HCT116 (cell line): ENCODE measurements at regions not wholly inside any gene's neighbourhood (a gene's known extent, or its start where the extent isn't known, plus 50 kb on each side); places are given as distances from the start of the nearest gene placed in this dataset.

Source experiments
- ATAC-seq: fragments of 200-7000 bp; cut with Tn5 transposase; 2 replicates; pipeline ENCODE4 v1.9.1; 2020; ENCODE audit warnings: mild to moderate bottlenecking, moderate library complexity
- BruUV-seq: library from RNA; stranded (reverse); fragments of 400-500 nt; replicated peaks from 2 replicates; lab custom pipeline; 2021; lab: Mats Ljungman, UMichigan
- CTCF ChIA-PET: fragments of 300-600 bp; sonication (Branson Sonifier 250); formaldehyde crosslinking; loops from one replicate; lab custom pipeline; 2021; ENCODE audit warnings: antibody characterized with exemption; lab: Charles Lee
- POLR2A ChIA-PET: fragments of 300-600, 350-600 bp; sonication (Branson Sonifier 250); formaldehyde crosslinking; loops from one replicate; lab custom pipeline; 2021; ENCODE audit warnings: antibody characterized with exemption; lab: Charles Lee
- RAD21 ChIA-PET, 2 experiments: fragments of 300-600 bp; sonication (Branson Sonifier 250); formaldehyde crosslinking; loops; one replicate each; lab custom pipeline; 2023; ENCODE audit warnings: low total read pairs in 2 of 2; ENCODE audit not compliant: uncharacterized antibody in 2 of 2, unreplicated experiment in 2 of 2, low non-redundant PET in 1 of 2; lab: Charles Lee
- DNase-seq: peaks from one replicate; pipeline ENCODE4 v3.0.0-alpha.2; 2010; ENCODE audit warnings: low read depth, low spot score
- H2AFZ ChIP-seq: fragments of 200-600 bp; shearing (Covaris generic), sonication (generic); 2 replicates; pipeline ENCODE4 v1.6.1; 2017; ENCODE audit warnings: low read depth, mixed run types, mixed read lengths, antibody characterized with exemption, low read length; ENCODE audit not compliant: poor library complexity, severe bottlenecking
- H3K27ac ChIP-seq: 2 replicates; pipeline ENCODE4 v1.5.1; 2012; ENCODE audit warnings: low read depth, low read length
- H3K27me3 ChIP-seq: fragments of 200-600 bp; sonication (generic); 2 replicates; pipeline ENCODE4 v1.6.1; 2016; ENCODE audit warnings: mixed run types, low read length, mixed read lengths; ENCODE audit not compliant: insufficient read depth
- H3K36me3 ChIP-seq, 2 experiments: fragments of 200-500 bp in 1 of 2; fragments of 200-600 bp in 1 of 2; sonication (Bioruptor generic) in 1 of 2; sonication (generic) in 1 of 2; 2 replicates each; pipeline versions ENCODE4 v1.5.1 to v1.6.1; 2014 to 2016; ENCODE audit warnings: low read length in 2 of 2, inconsistent platforms in 1 of 2, mixed read lengths in 1 of 2, mixed run types in 1 of 2; ENCODE audit not compliant: insufficient read depth in 2 of 2, control insufficient read depth in 1 of 2
- H3K4me1 ChIP-seq, 2 experiments: fragments of 200-600 bp in 1 of 2; sonication (generic) in 1 of 2; 2 replicates each; pipeline versions ENCODE4 v1.5.1 to v1.6.1; 2012 to 2017; ENCODE audit warnings: low read length in 2 of 2, inconsistent platforms in 1 of 2, mild to moderate bottlenecking in 1 of 2, mixed read lengths in 1 of 2, mixed run types in 1 of 2, moderate library complexity in 1 of 2; ENCODE audit not compliant: insufficient read depth in 2 of 2, control insufficient read depth in 1 of 2
- H3K4me2 ChIP-seq: fragments of 200-600 bp; sonication (generic); 2 replicates; pipeline ENCODE4 v1.6.1; 2017; ENCODE audit warnings: mixed run types, low read length, mixed read lengths
- H3K4me3 ChIP-seq, 2 experiments: fragments of 200-600 bp in 1 of 2; sonication (generic) in 1 of 2; replicated peaks in 1 of 2; 2 replicates each; pipeline ENCODE4 v1.5.1; 2011 to 2016; ENCODE audit warnings: low read length in 2 of 2, control low read depth in 1 of 2, low read depth in 1 of 2, mild to moderate bottlenecking in 1 of 2, mixed read lengths in 1 of 2, mixed run types in 1 of 2
- H3K79me2 ChIP-seq: fragments of 200-600 bp; sonication (generic); 2 replicates; pipeline ENCODE4 v1.6.1; 2017; ENCODE audit warnings: mild to moderate bottlenecking, mixed run types, low read length, moderate library complexity, mixed read lengths; ENCODE audit not compliant: insufficient read depth
- H3K9ac ChIP-seq: fragments of 200-600 bp; sonication (generic); 2 replicates; pipeline ENCODE4 v1.6.1; 2016; ENCODE audit warnings: low read length, mixed read lengths
- H3K9me2 ChIP-seq: fragments of 200-600 bp; sonication (generic), shearing (Covaris generic); 2 replicates; pipeline ENCODE4 v1.6.1; 2017; ENCODE audit warnings: mixed run types, mild to moderate bottlenecking, moderate library complexity; ENCODE audit not compliant: insufficient read depth
- H3K9me3 ChIP-seq, 2 experiments: fragments of 200-500 bp in 1 of 2; fragments of 200-600 bp in 1 of 2; sonication (Bioruptor generic) in 1 of 2; sonication (generic) in 1 of 2; 2 replicates each; pipeline ENCODE4 v1.6.1; 2014 to 2017; ENCODE audit warnings: low read length in 2 of 2, mixed read lengths in 2 of 2, inconsistent platforms in 1 of 2, low read depth in 1 of 2, mild to moderate bottlenecking in 1 of 2, mixed run types in 1 of 2, moderate library complexity in 1 of 2; ENCODE audit not compliant: control insufficient read depth in 1 of 2, insufficient read depth in 1 of 2
- H4K20me1 ChIP-seq: fragments of 200-600 bp; sonication (generic), shearing (Covaris generic); 2 replicates; pipeline ENCODE4 v1.6.1; 2017; ENCODE audit warnings: mixed run types, mild to moderate bottlenecking, moderate library complexity; ENCODE audit not compliant: insufficient read depth
- POLR2AphosphoS5 ChIP-seq: IDR thresholded peaks from 2 replicates; pipeline ENCODE4 v1.6.1; 2011; ENCODE audit warnings: mild to moderate bottlenecking, low read depth, low read length, moderate library complexity
- RAD21 ChIP-seq: IDR thresholded peaks from 2 replicates; pipeline ENCODE4 v1.6.1; 2012; ENCODE audit warnings: low read depth, mild to moderate bottlenecking
- SIN3A ChIP-seq: IDR thresholded peaks from 2 replicates; pipeline ENCODE4 v1.6.1; 2012; ENCODE audit warnings: low read depth
- SP1 ChIP-seq: IDR thresholded peaks from 2 replicates; pipeline ENCODE4 v1.6.1; 2012; ENCODE audit warnings: low read depth
- SRF ChIP-seq: IDR thresholded peaks from 2 replicates; pipeline ENCODE4 v1.6.1; 2012; ENCODE audit warnings: low read depth
- TCF7L2 ChIP-seq: IDR thresholded peaks from 2 replicates; pipeline ENCODE4 v1.7.0; 2011; ENCODE audit warnings: borderline replicate concordance, inconsistent platforms; ENCODE audit not compliant: insufficient read depth, insufficient read length; ENCODE audit errors: extremely low read depth
- intact Hi-C: fragments of 100-400 bp; cut with micrococcal nuclease; formaldehyde crosslinking; loops from 2 replicates; pipeline ENCODE4 v1.10.0; 2022
- TF ChIP-seq, protein P1 (sequence below): IDR thresholded peaks from 2 replicates; pipeline ENCODE4 v1.6.1; 2012
- TF ChIP-seq, protein P2 (sequence below): IDR thresholded peaks from 2 replicates; pipeline ENCODE4 v1.6.1; 2012; ENCODE audit warnings: low read depth

DNA sequence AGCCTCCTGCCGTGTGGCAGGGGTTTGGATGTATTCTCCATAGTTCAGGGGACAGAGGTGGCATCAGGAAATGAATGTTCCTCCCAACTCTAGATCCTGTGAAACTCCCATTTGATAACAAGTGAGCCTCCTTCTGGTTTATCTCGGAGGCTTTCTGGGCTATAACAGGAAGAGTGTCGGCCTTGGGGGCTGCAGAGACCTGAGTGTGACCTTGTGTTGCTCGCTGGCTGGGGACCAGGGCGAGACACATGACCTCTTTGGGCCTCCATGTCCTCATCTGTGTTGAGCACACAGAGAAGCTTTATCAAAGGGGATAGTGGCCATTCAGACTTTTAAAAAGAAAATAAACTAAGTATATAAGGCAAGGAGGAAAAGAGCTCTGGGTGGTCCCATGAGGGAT, 78.0 kb upstream of the SMNDC1 start:
- H3K4me1 ChIP-seq: no peaks in the 10 kb centered on the region
- no peak overlapping the region for H3K9ac ChIP-seq
- H3K27ac ChIP-seq: no peak overlapping the region
- no peak overlapping the region for H3K4me2 ChIP-seq
- no peak overlapping the region for H3K4me3 ChIP-seq
- DNase-seq: no peak
- ChIA-PET RAD21 (no interaction called here), POLR2A (no interaction called here), CTCF (no interaction called here)
- no peak for ATAC-seq
- H2AFZ ChIP-seq: no peak overlapping the region
- intact Hi-C loops: no loop called here
- H3K36me3 ChIP-seq: no peaks in the 10 kb centered on the region
- no TSS peak for BruUV-seq
- no peaks in the 10 kb centered on the region for H3K9me2 ChIP-seq
- no peaks in the 10 kb centered on the region for H3K79me2 ChIP-seq
- H3K9me3 ChIP-seq: no peaks in the 10 kb centered on the region
- TF ChIP-seq, protein P1, sequence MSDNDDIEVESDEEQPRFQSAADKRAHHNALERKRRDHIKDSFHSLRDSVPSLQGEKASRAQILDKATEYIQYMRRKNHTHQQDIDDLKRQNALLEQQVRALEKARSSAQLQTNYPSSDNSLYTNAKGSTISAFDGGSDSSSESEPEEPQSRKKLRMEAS: no peak
- TF ChIP-seq RAD21 (no peak), SP1 (no peak), TCF7L2 (no peak)
- no peaks in the 10 kb centered on the region for H3K27me3 ChIP-seq
- no peaks in the 10 kb centered on the region for H4K20me1 ChIP-seq

DNA sequence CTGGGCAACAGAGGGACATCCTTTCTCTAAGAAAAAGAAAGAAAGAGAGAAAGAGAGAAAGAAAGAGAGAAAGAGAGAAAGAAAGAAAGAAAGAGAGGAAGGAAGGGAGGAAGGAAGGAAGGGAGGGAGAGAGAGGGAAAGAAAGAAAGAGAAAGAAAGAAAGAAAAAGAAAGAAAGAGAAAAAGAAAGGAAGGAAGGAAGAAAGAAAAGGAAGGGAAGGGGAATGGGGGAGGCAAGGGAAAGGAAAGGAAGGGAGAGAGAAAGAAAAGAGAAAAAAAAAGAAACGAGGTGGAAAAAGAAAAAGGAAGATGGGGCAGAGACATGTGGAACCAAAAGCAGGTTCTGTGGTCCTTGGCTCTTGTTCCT, 82.9 kb upstream of the SMNDC1 start:
- no peak for ATAC-seq
- no peaks in the 10 kb centered on the region for H4K20me1 ChIP-seq
- H3K36me3 ChIP-seq: no peaks in the 10 kb centered on the region
- H3K9me2 ChIP-seq: no peaks in the 10 kb centered on the region
- H3K27me3 ChIP-seq: no peaks in the 10 kb centered on the region
- TF ChIP-seq POLR2AphosphoS5: no peak
- TF ChIP-seq, protein P2, sequence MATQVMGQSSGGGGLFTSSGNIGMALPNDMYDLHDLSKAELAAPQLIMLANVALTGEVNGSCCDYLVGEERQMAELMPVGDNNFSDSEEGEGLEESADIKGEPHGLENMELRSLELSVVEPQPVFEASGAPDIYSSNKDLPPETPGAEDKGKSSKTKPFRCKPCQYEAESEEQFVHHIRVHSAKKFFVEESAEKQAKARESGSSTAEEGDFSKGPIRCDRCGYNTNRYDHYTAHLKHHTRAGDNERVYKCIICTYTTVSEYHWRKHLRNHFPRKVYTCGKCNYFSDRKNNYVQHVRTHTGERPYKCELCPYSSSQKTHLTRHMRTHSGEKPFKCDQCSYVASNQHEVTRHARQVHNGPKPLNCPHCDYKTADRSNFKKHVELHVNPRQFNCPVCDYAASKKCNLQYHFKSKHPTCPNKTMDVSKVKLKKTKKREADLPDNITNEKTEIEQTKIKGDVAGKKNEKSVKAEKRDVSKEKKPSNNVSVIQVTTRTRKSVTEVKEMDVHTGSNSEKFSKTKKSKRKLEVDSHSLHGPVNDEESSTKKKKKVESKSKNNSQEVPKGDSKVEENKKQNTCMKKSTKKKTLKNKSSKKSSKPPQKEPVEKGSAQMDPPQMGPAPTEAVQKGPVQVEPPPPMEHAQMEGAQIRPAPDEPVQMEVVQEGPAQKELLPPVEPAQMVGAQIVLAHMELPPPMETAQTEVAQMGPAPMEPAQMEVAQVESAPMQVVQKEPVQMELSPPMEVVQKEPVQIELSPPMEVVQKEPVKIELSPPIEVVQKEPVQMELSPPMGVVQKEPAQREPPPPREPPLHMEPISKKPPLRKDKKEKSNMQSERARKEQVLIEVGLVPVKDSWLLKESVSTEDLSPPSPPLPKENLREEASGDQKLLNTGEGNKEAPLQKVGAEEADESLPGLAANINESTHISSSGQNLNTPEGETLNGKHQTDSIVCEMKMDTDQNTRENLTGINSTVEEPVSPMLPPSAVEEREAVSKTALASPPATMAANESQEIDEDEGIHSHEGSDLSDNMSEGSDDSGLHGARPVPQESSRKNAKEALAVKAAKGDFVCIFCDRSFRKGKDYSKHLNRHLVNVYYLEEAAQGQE: no peak
- TF ChIP-seq SIN3A: no peak
- TF ChIP-seq, protein P1: no peak
- TF ChIP-seq RAD21: no peak
- no peak for TF ChIP-seq SRF
- TF ChIP-seq, all 23 proteins: peak for 0
- no TSS peak for BruUV-seq
- peaks cover 8 to 16% of the 10 kb centered on the region in 2 experiments; a peak in 3 of 4 replicates for H3K4me1 ChIP-seq
- no peak overlapping the region for H2AFZ ChIP-seq
- ChIA-PET POLR2A (interaction anchor here (1.2 kb wide), 1 partner anchor 114 kb away, joined by 3 read pairs; no protein-coding TSS in a partner anchor), RAD21 (no interaction called here), CTCF (no interaction called here)
- no peak overlapping the region for H3K4me2 ChIP-seq
- H3K9ac ChIP-seq: no peak overlapping the region
- DNase-seq: no peak
- H3K27ac ChIP-seq: no peak overlapping the region
- H3K79me2 ChIP-seq: no peaks in the 10 kb centered on the region
- H3K9me3 ChIP-seq: no peaks in the 10 kb centered on the region
- intact Hi-C loops: no loop called here
- H3K4me3 ChIP-seq: no peak overlapping the region
